CD4-positive, CD25-positive, alpha-beta regulatory T cell (primary cell): ENCODE measurements at regions not wholly inside any gene's neighbourhood (a gene's known extent, or its start where the extent isn't known, plus 50 kb on each side); places are given as distances from the start of the nearest gene placed in this dataset.
A peak's percentile ranks its signal among the peaks of the same experiment; 100 is the strongest.

Experiments
- ATAC-seq, 2 donors: fragments of 150-1000 bp; cut with Tn5 transposase; one replicate each; pipeline ENCODE4 v1.10.0; 2021; ENCODE audit warnings: low read depth in 2 of 2, moderate number of reproducible peaks in 2 of 2, moderate library complexity in 1 of 2
- DNase-seq, 3 donors: peaks; one replicate each; pipeline versions ENCODE4 v3.0.0 to v3.0.0-alpha.2; 2012 to 2022; ENCODE audit warnings: mixed read lengths in 1 of 3
- H3K27ac ChIP-seq: one replicate; pipeline ENCODE4 v1.7.0; 2013; ENCODE audit warnings: mild to moderate bottlenecking, low read length; ENCODE audit not compliant: insufficient read depth, poor library complexity, severe bottlenecking
- H3K27me3 ChIP-seq: one replicate; pipeline ENCODE4 v1.7.0; 2013; ENCODE audit warnings: low read length; ENCODE audit not compliant: control insufficient read depth, insufficient read depth
- H3K36me3 ChIP-seq: one replicate; pipeline ENCODE4 v1.7.0; 2013; ENCODE audit warnings: mild to moderate bottlenecking, low read length, moderate library complexity; ENCODE audit not compliant: control insufficient read depth, insufficient read depth
- H3K4me1 ChIP-seq: 2 replicates; pipeline ENCODE4 v1.7.0; 2013; ENCODE audit warnings: mild to moderate bottlenecking, low read length; ENCODE audit not compliant: insufficient read depth, control insufficient read depth, poor library complexity, severe bottlenecking
- H3K4me3 ChIP-seq: one replicate; pipeline ENCODE4 v1.7.0; 2013; ENCODE audit warnings: low read depth, mild to moderate bottlenecking, low read length, moderate library complexity
- H3K9me3 ChIP-seq, 2 experiments: 1 replicate in 1 of 2; 2 replicates in 1 of 2; pipeline ENCODE4 v1.7.0; 2013; ENCODE audit warnings: low read length in 2 of 2, mild to moderate bottlenecking in 1 of 2, moderate library complexity in 1 of 2; ENCODE audit not compliant: control insufficient read depth in 2 of 2
- H3K27ac Mint-ChIP-seq, 3 donors: one replicate each; pipeline ENCODE4 v1.8.0; 2020 to 2022; ENCODE audit warnings: mild to moderate bottlenecking in 3 of 3, mixed read lengths in 3 of 3, moderate library complexity in 2 of 3
- H3K27me3 Mint-ChIP-seq: one replicate; pipeline ENCODE4 v1.8.0; 2022; ENCODE audit warnings: mild to moderate bottlenecking, mixed read lengths
- H3K36me3 Mint-ChIP-seq: one replicate; pipeline ENCODE4 v1.8.0; 2020; ENCODE audit warnings: mixed read lengths
- H3K4me1 Mint-ChIP-seq, 4 donors: one replicate each; pipeline ENCODE4 v1.8.0; 2020 to 2022; ENCODE audit warnings: mixed read lengths in 4 of 4, mild to moderate bottlenecking in 1 of 4
- H3K4me3 Mint-ChIP-seq, 4 donors: one replicate each; pipeline ENCODE4 v1.8.0; 2020 to 2022; ENCODE audit warnings: mild to moderate bottlenecking in 4 of 4, mixed read lengths in 4 of 4, moderate library complexity in 3 of 4
- H3K9me3 Mint-ChIP-seq, 7 donors: one replicate each; pipeline ENCODE4 v1.8.0; 2020 to 2022; ENCODE audit warnings: mixed read lengths in 7 of 7, mild to moderate bottlenecking in 3 of 7, moderate library complexity in 2 of 7

DNA sequence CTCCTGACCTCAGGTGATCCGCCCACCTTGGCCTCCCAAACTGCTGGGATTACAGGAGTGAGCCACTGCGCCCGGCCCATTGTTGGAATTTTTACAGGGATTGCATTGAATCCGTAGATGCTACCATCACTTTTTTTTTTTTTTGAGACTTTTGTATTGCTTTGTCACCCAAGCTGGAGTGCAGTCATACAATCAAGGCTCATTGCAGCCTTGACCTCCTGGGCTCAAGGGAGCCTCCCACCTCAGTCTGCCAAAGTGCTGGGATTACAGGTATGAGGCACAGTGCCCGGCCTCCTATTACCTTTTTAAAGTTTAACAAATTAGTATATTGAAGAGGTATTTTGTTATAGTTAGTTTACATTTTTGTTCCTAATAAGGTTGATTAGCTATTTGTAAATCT, 62.2 kb upstream of the SLC45A1 start:
- no peaks in the 10 kb centered on the region for H3K36me3 ChIP-seq
- ATAC-seq, result no peak
- no peaks in the 10 kb centered on the region for H3K9me3 Mint-ChIP-seq
- no peak overlapping the region for H3K4me3 Mint-ChIP-seq
- peaks cover 2 to 5% (median 5%) of the 10 kb centered on the region in 4 donors for H3K4me1 Mint-ChIP-seq
- H3K36me3 Mint-ChIP-seq, result no peaks in the 10 kb centered on the region
- no peak overlapping the region for H3K27ac ChIP-seq
- no peak overlapping the region for H3K27ac Mint-ChIP-seq
- H3K4me3 ChIP-seq, result no peak overlapping the region
- DNase-seq, result no peak
- no peaks in the 10 kb centered on the region for H3K9me3 ChIP-seq
- peaks cover 4% of the 10 kb centered on the region for H3K27me3 Mint-ChIP-seq
- no peaks in the 10 kb centered on the region for H3K27me3 ChIP-seq
- no peaks in the 10 kb centered on the region for H3K4me1 ChIP-seq

DNA sequence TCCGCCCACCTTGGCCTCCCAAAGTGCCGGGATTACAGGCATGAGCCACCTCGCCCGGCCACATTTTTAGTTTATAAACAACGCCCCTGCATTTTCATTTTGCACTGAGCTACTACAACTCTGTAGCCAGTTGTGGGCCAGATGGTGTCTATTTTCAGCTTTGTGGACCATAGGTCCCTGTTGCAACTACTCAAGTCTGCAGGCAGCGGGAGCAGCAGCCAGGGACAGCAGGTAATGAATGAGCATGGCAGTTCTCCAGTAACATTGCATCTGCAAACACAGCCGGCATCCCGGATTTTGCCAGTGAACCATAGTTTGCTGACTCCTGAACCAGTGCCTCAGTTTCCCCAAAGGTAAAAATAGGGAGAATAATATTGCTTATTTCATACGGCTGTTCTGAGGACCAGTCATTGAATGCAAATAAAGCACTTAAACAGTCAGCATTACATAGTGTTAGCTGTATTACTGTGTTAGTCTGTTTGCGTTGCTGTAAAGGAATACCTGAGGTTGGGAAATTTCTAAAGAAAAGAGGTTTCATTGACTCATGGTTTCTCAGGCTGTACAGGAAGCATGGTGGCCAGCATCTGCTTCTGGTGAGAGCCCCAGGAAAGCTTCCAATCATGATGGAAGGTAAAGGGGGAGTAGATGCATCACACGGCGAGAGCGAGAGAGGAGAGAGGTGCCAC, 65.5 kb upstream of the SLC45A1 start:
- Mint-ChIP-seq H3K4me1 (peaks cover 5 to 10% (median 6%) of the 10 kb centered on the region in 4 donors), H3K4me3 (no peak overlapping the region), H3K27me3 (no peaks in the 10 kb centered on the region), H3K36me3 (no peaks in the 10 kb centered on the region), H3K9me3 (no peaks in the 10 kb centered on the region), H3K27ac (no peak overlapping the region)
- Histone ChIP-seq H3K4me1 (no peaks in the 10 kb centered on the region), H3K27ac (no peak overlapping the region), H3K9me3 (no peaks in the 10 kb centered on the region), H3K4me3 (no peak overlapping the region), H3K27me3 (no peaks in the 10 kb centered on the region), H3K36me3 (no peaks in the 10 kb centered on the region)
- DNase-seq, result no peak
- no peak for ATAC-seq

DNA sequence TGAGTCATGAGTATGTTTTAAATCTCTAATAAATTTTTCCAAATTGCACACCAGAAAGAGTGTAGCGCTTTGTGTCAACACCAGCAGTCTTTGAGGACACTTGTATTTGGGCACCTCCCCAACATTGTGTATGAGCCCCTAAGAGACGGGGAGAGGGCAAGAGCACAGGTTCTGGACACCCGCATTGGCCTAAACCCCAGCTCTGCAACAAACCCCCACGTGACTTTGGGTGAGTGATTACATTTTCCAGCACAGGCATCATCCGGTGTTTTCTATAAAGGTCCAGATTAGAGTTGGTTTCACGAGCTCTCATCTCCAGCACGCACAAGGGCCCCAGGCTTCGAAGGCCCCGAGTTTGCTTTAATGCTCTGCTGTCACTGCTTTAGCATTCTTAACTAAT, 66.3 kb upstream of the SLC45A1 start:
- H3K27me3 Mint-ChIP-seq, result no peaks in the 10 kb centered on the region
- DNase-seq (no peak), ATAC-seq (no peak)
- H3K27ac ChIP-seq, result no peak overlapping the region
- no peak overlapping the region for H3K4me3 Mint-ChIP-seq
- peaks cover 5 to 10% (median 6%) of the 10 kb centered on the region in 4 donors for H3K4me1 Mint-ChIP-seq
- no peak overlapping the region for H3K4me3 ChIP-seq
- H3K9me3 ChIP-seq, result no peaks in the 10 kb centered on the region
- H3K27me3 ChIP-seq, result no peaks in the 10 kb centered on the region
- no peaks in the 10 kb centered on the region for H3K36me3 ChIP-seq
- no peaks in the 10 kb centered on the region for H3K9me3 Mint-ChIP-seq
- H3K27ac Mint-ChIP-seq, result no peak overlapping the region
- no peaks in the 10 kb centered on the region for H3K36me3 Mint-ChIP-seq
- no peaks in the 10 kb centered on the region for H3K4me1 ChIP-seq

DNA sequence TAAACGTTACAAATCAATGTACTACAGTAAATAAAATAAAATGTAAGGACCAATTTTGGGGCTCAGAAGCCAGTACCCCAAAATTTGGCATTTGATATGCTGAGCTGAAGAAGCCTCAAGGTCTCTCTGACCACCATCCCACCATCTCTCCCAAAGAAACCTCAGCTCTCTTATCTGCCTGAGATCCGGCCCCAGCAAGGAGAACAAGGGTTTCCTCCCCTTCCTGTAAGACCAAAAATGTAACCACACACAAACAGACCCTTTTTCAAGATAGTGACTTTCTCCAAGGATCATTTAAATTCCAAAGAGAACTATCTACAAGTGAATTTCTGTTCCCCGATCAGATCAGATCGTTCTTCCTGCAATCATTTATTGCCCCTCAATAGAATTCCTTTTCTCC, 68.1 kb upstream of the SLC45A1 start:
- Histone ChIP-seq H3K9me3 (no peaks in the 10 kb centered on the region), H3K36me3 (no peaks in the 10 kb centered on the region), H3K27me3 (no peaks in the 10 kb centered on the region), H3K4me3 (no peak overlapping the region), H3K27ac (no peak overlapping the region), H3K4me1 (no peaks in the 10 kb centered on the region)
- H3K4me3 Mint-ChIP-seq, result no peak overlapping the region
- DNase-seq (no peak), ATAC-seq (no peak)
- H3K36me3 Mint-ChIP-seq, result no peaks in the 10 kb centered on the region
- H3K27me3 Mint-ChIP-seq, result no peaks in the 10 kb centered on the region
- H3K9me3 Mint-ChIP-seq, result no peaks in the 10 kb centered on the region
- peak overlapping the region in 2 of 3 donors; percentile 3 for H3K27ac Mint-ChIP-seq
- H3K4me1 Mint-ChIP-seq, result peaks cover 5 to 10% (median 6%) of the 10 kb centered on the region in 4 donors

DNA sequence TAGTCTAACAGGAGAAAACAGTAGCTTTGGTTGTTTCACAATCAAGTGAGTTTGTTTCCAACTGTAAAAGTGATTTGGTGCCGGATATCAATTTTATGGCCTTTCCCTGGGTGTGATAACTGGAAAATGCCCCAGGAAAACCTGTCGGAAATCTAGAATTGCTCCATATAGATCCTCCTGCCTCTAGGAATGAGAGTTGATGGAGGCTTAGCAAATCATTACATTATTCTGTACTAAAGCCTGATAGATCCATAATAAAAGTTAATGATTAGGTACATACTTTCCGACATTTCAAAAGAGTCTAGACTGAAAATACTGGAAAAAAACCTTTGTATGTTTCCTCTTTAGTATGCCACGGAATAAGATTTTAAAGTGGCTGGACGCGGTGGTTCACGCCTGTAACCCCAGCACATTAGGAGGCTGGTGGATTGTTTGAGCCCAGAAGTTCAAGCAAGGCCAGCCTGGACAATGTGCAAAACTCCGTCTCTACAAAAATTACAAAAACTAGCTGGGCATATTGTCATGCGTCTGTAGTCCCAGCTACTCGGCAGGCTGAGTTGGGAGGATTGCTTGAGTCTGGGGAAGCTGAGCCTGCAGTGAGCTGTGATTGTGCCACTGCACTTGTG, 70.0 kb upstream of the SLC45A1 start:
- H3K9me3 Mint-ChIP-seq, result no peaks in the 10 kb centered on the region
- H3K4me1 Mint-ChIP-seq, result peaks cover 5 to 9% (median 6%) of the 10 kb centered on the region in 4 donors

DNA sequence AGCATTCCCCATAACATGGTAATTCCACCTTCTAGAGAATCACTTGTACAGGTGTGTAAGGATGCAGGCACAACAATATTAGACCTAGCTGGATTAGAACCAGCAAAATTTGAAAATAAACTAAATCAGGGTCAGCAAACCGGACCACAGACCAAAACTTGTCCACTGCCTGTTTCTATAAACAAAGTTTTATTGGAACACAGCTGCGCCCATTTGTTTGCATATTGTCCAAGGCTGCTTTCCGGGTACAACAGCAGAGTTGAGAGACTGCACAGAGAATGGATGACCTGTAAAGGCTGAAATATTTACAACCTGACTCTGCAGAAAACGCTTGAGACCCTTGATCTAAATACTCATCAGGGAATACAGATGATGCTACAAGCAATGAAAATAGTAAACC, 73.6 kb upstream of the SLC45A1 start:
- Mint-ChIP-seq H3K4me3 (no peak overlapping the region), H3K27ac (no peak overlapping the region), H3K36me3 (no peaks in the 10 kb centered on the region), H3K9me3 (no peaks in the 10 kb centered on the region), H3K4me1 (peaks cover 0 to 4% (median 1%) of the 10 kb centered on the region in 4 donors), H3K27me3 (no peaks in the 10 kb centered on the region)
- Histone ChIP-seq H3K4me3 (no peak overlapping the region), H3K27me3 (no peaks in the 10 kb centered on the region), H3K27ac (no peak overlapping the region), H3K9me3 (no peaks in the 10 kb centered on the region), H3K4me1 (no peaks in the 10 kb centered on the region), H3K36me3 (no peaks in the 10 kb centered on the region)
- no peak for DNase-seq
- no peak for ATAC-seq

More for the DNA sequence above, 70.0 kb upstream of the SLC45A1 start:
- Mint-ChIP-seq H3K36me3 (no peaks in the 10 kb centered on the region), H3K27me3 (no peaks in the 10 kb centered on the region), H3K4me3 (no peak overlapping the region), H3K27ac (peak overlapping the region in 1 of 3 donors; percentile 63)
- H3K4me1 ChIP-seq, result no peaks in the 10 kb centered on the region
- H3K36me3 ChIP-seq, result no peaks in the 10 kb centered on the region
- no peaks in the 10 kb centered on the region for H3K27me3 ChIP-seq
- no peaks in the 10 kb centered on the region for H3K9me3 ChIP-seq
- no peak overlapping the region for H3K4me3 ChIP-seq
- DNase-seq, result no peak
- ATAC-seq, result no peak
- no peak overlapping the region for H3K27ac ChIP-seq

DNA sequence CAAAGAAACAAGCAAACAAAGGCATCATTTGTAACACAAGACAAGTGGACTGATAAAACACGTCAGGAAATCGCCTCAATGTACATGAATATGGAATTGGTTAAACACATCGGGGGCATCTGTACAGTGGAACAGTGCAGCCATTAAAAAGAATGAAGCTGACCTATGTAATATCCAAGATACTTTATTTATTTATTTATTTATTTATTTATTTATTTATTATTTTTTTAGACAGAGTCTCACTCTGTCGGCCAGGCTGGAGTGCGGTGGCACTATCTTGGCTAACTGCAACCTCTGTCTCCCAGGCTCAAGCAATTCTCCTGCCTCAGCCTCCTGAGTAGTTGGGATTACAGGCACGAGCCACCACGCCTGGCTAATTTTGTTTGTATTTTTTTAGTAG, 75.4 kb upstream of the SLC45A1 start:
- Mint-ChIP-seq H3K27ac (no peak overlapping the region), H3K4me3 (no peak overlapping the region), H3K9me3 (no peaks in the 10 kb centered on the region), H3K36me3 (no peaks in the 10 kb centered on the region), H3K27me3 (no peaks in the 10 kb centered on the region), H3K4me1 (peaks cover 0 to 4% (median 1%) of the 10 kb centered on the region in 4 donors)
- H3K4me1 ChIP-seq, result no peaks in the 10 kb centered on the region
- ATAC-seq (no peak), DNase-seq (no peak)
- no peaks in the 10 kb centered on the region for H3K27me3 ChIP-seq
- no peak overlapping the region for H3K4me3 ChIP-seq
- H3K27ac ChIP-seq, result no peak overlapping the region
- H3K9me3 ChIP-seq, result no peaks in the 10 kb centered on the region
- no peaks in the 10 kb centered on the region for H3K36me3 ChIP-seq
